ENCODE measurements at regions not wholly inside any gene's neighbourhood (a gene's known extent, or its start where the extent isn't known, plus 50 kb on each side); places are given as distances from the start of the nearest gene placed in this dataset.
"Not testable (repeated sequence)": the region's sequence is repeated elsewhere in the genome, so short reads cannot be mapped to it uniquely, and the experiment has no call there.

DNA sequence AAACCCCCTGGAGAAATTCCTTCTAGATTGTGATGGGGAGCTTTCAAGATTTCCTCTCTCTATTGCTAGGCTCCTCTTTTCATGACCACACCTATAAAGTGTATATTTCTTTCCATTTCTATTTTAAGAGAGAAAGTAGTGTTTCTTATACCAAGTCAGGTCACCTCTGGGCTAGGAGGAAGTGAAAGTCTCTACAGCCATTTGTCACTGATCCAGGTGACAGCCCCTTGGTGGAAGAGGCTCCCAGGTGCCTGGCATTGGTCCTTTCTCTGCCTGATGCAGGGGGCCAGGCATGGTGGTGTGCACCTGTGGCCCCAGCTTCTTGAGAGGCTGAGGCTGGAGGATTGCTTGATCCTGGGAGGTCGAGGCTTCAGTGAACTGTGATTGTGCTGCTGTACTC is 64.7 kb downstream of the DHCR7 start:
- no peak for DNase-seq

DNA sequence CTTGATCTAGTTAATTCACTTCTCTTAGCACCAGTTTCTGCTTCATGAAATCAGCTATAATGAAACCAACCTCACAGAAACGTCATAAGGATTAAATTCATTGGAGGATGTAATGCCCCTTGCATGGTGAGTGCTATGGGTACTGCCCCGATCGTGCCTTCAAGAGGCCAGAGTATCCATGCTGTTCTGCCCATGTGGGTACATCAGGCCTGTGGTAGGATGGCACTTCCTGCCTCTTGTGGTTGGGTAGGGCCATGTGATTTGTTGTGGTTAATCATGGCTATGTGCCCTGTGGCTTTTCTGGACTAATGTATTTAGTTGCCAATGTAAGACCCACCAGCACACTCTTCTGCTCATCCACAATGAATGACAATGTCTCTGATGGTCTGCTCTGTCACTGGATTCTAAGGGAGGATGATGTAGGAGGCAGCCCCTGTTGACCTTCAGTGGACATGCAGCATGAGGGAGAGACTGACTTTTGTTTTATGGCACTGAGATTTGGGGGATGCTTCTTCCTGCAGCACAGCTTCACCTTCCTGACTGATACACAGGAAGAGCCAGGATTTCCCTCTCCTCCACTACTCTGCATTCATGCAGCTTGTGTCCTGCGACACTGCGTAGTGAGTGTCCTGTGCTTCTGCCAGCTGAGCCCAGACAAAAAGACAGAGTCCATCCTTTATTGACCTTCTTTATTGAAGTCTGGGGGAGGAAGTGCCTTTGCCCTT is 66.2 kb downstream of the DHCR7 start:
- no peak for DNase-seq

DNA sequence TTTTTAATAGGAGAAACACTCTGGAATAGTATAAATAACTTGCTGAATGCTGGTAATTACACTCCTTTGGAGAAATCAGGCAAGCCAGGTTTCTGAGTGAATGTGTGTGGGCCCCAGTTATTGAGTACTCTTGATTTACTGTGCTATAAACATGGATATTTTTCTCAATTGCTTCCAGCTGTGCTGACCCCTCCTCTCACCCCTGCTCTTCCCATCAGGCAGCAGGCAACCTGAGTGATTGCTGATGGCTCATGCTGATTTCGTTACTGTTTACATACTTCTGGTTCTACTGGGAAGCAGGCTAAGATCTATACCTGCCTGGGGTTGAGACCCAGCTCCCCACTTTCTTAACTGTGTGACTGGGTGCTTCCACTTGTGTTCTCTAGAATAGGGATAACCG is 68.5 kb downstream of the DHCR7 start:
- no peak for DNase-seq

DNA sequence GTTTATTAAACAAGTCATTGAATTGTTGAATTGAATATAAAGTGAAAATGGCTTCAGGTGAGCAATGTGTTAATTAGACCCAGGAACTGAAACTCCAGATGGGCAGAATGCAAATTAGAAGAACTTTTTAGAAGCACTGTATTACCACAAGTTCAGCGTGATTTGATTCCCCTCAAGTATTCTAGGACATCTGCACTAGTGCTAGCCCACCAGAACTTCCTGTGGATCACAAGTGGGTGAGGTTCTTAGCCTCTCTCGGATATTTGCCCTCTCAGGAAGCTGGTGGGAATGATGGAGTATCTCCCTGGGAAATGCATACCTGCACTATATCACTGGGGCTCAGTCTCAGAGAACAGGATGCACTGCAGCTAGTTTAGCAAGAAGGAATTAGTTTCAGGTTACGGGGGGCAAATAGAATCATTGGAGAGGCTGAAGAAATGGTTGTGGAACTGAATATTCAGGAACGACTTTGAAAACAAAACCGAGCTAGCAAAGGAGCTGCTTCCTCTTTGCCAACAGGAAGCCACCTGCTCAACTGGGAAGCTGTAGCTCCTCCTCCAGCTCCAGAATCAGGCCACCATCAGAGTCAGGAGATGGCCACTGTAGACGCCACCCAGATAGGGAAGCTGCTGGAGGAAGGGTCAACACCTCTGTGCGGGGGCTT is 74.3 kb downstream of the DHCR7 start:
- no peak for DNase-seq

DNA sequence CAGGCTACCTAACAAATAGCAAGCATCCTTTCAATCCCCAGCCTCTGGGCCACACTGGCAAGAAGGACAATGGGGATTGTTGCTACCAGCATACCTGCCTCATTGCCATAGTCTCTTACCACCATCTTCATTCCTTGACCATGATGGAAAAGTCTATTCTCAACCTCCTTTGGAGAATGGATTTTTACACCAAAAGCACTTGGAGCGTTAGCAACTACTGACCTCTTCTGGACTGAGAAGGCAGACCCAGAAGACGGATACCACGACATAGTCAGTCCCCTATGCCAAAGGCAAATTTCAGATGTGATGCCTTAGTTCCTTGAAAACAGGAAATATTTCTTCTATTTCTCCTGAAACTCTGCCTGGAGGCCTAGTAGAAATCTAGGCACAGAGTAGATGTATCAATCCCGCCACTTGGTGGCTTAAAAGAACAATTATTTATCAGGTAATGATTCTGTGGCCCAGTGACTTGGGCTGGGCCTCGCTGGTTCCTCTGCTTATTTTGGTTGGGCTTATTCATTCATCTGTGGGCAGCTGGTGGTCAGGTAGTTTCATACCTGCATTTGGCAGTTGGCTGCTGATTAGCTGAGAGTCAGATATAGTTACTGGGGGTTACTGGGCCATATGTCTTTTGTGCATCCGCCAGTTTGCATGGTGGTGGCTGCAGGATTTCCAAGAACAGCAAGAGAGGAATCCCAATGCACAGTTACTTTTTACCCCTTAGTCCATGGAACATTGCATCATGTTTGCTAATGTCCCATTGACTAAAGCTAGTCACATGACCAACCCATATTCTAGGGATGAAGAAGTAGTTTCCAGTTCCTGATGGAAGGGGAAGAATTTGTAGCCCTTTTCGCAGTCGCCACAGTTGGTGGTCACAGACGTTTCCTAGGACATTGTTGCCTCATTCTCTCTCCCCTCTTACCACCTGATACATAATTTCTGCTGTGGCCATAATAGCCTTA is 75.2 kb downstream of the DHCR7 start:
- no peak for DNase-seq

DNA sequence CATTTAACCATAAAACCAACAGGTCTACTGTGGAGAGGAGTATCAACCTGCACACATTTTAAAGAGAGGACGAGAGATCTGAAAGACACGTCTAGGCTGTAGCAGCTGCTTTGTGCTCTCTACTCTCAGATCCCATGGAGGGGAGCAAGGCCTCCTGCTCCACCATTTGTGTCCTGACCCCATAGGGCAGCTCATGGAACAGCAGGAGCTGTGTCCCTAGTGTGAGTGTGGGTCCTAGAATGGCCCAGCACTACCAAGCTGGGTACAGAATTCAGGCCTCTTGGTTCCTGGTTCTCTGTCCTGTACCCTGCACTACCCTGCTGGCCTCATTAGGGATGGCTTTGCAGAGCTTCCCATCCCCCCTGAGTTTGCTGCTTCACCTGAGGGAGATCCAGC is 76.5 kb downstream of the DHCR7 start:
- no peak for DNase-seq

DNA sequence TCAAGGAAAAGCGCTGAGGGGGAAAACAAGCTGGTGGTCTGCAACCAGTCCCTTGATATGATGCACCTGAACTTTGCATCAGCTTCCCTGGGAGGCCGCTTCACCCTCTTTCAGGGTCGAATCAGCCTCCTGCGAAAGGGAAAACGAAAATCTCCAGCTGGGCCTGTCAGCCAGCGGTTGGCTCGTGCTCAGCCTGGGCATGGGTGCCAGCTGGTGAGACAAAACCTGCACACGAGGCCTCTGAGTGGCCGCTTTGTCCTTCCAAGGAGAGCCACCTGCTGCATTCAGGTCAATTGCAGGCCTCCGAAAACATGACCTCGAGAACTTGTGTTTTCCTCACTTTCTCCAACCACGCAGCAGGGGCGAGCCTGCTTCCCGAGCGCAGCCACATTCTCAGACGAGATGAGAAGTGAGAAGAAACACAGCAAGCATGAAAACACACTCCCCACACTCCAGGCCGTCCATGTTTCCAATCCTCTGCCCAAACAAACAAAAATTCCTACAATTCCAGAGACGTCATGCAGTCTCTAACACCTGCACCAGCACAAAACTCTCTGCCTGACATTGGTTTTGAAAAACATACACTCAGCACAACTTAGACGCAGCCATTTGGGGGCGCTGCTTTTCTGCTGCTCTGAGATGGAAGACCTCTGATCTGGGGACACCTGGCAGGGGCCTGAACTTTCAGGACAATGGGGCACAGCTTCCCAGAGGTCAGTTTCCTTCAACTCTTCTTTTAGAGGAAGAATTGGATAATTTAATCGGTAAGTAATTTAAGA is 77.1 kb downstream of the DHCR7 start:
- no peak for DNase-seq

DNA sequence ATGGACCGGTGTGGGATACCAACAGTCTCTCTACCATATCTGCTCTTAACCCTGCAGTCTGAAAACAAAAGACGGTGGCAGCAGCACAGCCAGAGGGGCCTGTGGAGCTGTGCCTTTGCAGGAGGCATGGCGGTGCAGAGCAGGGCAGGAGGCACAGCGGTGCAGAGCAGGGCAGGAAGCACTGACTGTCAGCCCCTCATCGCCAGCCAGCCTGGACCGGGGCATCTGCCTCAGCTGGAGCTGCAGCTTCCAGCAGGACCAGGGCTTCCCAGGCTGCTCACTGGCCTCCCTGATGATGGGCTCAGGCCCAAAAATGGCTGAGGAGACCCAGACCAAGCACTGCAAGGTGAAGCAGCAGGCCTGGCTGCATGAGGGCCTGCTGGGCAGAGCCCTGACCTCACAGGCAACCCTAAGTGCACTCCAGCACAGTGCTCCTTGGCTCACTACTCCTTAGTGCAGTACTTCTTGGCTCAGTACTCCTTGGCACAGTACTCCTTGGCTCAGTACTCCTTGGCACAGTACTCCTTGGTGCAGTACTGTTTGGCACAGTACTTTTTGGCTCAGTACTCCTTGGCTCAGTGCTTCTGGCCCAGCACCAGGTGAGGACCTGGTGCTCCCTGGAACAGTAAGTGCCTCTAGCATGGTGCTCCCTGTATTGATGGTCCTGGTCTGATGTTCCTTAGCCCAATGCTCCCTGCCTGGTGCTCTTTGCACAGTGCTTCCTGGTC is 78.0 kb downstream of the DHCR7 start:
- DNase-seq = no peak

DNA sequence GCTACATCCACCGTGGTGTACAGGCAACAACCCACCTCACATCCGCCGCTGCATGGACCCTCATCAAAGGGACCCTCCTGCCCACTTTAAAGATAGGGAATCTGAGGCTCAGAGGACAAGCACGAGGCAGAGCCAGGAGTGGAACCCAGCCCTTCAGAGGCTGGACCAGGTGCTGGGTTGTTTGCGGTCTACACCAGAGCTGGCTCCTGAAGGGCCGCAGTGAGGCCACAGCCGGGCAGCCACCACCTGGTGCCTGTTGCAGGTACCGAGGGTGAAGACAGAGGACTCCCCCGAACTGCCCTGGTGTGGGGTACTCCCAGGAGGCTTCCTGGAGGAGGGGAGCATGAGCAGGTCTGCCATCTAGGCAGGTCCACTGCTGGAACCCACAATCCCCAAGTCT is 78.8 kb downstream of the DHCR7 start:
- DNase-seq = no peak

DNA sequence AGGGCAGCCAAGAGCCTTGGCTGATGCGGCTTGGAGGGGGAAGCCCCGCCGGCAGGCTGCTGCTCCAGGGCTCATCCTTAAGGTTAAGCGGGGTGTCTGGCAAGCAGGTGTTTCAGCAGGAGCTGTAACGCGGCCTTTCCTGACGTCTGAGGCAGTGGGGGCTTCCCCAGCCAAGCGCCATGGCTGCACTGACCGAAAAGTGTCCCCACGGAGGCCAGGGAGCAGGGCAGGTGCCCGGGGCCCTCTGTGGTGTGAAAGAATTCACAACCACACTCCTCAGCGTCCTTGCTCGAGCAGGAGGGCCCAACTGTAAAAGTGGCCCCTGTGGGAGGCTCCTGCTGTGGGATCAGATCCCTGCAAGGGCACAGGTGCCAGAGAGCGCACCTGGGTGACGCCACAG is 79.2 kb downstream of the DHCR7 start:
- DNase-seq = no peak

DNA sequence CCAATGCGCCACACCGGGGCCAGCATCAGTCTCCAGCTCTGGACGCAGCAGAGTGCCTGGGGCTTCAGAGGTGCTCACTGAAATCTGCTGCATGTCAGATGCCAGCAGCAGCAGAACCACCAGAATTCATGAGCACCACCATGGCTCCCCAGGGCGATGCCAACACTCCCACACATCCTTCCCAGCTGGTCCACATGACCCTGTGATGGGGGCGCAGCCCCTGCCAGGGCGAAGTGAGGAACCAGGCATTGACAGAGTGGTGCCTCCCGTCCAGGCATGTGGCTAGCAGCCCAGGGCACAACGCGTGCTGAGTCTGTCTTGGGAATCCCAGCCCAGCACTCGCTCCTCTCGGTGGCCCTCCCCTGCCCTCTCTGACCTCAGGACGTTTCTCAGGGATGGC is 80.4 kb downstream of the DHCR7 start:
- no peak for DNase-seq

DNA sequence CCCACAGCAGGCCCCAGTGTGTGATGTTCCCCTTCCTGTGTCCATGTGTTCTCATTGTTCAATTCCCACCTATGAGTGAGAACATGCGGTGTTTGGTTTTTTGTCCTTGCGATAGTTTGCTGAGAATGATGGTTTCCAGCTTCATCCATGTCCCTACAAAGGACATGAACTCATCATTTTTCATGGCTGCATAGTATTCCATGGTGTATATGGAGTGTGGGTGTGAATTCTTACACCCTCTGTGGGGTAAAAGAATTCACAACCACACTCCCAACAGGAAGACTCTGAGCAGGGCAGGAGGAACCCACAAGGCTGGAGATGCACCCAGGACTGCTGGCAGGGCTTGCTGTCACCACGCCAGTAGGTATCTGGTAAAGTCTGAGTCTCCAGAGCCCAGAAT is 80.9 kb downstream of the DHCR7 start:
- DNase-seq = not testable (repeated sequence)

DNA sequence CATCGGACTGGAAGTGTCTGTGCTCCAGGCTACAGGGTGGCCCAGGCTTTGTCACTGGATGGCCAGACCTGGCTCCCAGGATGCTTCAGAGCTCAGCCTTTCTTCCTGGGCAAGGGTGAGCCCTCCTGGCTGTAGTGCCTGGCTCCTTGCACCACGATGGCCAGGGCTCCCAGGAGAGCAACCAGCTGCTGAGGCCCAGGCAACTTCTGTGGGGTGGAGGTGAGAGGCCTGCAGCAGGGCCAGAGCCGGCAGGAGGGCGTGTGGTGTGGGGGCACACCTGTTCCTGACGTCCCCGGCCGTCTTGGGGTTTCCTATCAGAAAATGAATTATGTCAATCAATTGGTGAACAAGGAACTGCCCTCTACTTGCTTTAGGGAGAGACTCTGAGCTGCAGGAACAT is 82.1 kb downstream of the DHCR7 start:
- no peak for DNase-seq

DNA sequence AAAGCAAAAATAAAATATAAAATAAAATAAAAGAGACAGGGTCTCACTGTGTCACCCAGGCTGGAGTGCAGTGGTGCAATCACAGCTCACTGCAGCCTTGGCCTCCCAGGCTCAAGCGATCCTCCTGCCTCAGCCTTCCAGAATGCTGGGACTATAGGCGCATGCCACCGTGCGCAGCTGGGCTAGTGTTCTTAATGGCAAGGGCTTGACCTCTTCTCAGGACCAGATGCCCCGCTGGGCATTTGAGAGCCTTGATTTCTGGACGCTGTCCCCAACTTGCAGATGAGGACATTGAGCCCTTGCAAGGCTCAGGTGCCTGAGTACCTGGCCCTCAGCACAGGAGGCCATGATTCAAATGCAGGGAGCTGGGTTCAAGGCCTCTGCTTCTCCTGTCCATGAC is 82.6 kb downstream of the DHCR7 start:
- DNase-seq = no peak

DNA sequence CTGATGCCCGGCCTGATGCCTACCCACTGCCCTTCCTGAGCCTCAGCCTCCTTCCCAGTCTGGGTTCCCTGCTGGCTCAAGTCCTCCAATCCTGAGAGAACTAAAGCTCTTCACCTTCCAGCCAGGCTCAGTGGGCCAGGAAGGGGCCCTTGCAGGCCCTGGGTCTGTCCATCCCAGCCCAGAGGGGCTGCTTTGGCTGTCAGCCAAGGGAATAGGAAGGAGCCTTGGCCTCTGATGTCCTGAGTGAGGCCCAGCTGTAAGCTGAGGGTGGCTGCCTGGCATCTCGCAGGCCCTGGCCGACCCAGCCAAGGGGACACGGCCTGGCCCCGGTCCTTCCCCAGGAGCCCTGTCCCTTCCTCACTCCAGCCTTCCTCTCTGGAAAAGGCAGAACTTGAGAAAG is 83.4 kb downstream of the DHCR7 start:
- no peak for DNase-seq

DNA sequence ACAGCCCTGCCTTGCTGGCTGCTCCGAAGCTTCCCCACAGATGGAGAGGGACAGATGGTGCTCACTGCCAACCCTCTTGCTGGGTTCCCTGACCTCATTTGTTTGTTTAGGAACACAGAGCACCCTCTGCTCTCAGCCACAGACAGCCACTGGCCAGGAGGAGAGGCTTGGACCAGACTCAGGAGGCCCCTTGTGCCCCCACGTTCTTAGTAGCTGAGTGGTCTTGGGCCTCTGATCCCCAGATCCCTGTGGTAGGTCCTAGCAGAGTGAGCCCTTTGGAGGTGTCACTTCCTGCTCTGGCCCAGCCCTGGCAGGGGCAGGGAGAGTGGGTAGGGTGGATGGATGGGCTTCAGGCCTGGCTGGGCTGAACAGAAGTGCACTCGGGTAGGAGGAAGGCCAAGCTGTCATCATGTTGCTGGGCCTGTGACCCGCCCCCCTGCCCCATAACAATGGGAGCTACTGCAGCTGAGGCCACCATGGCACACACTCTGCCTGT is 84.0 kb downstream of the DHCR7 start:
- no peak for DNase-seq

DNA sequence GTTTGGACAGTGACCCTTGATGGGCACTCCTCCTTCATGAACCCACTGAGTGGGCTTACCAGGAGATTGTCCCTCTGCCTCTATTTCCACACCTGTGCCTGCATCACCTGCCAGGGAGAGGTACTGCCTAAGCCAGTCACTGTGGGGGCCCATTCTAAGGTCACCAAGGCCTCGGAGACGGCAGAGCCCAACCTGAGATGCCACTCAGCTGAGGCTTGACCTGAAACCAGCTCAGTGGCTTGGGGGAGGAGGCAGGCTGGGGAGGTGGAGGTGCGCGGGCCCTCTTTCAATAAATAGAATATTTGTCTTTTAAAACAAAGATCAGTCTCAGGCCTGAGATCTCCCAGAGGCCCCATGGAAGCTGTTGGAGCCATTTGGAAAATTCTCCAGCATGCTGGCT is 84.5 kb downstream of the DHCR7 start:
- DNase-seq = no peak

DNA sequence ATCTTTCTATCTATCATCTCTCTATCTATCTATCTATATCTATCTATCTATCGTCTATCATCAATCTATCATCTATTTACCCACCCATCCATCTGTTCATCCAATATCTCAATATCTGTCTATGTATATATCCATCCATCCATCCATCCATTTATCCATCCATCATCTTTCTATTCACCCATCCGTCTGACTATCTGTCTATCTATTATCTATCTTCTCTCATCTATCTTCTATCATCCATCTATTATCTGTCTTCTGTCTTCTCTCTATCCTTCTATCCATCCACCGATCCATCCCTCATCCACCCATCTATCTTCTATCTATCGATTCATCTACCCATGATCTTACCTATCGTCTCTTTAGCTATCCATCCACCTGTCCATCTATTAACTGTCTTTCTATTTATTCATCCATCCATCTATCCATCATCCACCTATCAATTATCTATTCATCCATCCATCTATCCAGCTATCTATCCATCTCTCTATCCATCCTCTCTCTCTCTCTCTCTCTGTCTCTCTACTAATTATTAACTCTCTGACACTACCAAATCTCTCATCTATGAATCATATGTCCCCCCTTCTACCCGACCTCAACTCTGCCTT is 89.1 kb downstream of the DHCR7 start:
- DNase-seq = no peak

DNA sequence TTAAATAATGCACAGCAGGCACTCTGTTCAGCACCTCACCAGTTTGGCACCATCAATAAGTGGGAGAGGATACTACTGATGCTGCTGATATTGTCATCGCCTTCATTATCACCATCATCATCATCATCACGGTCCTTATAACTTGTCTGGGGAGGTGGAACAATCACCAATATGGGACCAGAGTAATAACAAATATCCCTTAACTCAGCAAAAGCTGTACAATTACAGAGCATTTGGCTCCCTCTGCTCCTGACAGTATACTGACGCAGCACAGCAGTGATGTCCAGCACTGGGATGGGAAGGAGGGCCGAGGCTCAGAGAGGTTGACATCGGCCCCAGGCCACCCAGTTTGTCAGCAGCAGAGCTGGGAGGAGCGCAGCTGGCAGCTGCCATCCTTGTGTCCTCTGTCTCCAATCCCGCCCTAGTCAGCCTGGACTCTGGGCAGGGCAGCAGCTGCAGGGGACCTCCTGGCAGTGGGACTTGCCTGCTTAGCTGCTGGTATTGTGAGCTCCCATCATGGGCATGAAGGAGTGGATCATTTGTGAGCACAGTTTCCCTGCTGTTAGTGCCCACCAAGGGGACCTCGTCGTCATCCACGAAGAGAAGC is 90.0 kb downstream of the DHCR7 start:
- no peak for DNase-seq

DNA sequence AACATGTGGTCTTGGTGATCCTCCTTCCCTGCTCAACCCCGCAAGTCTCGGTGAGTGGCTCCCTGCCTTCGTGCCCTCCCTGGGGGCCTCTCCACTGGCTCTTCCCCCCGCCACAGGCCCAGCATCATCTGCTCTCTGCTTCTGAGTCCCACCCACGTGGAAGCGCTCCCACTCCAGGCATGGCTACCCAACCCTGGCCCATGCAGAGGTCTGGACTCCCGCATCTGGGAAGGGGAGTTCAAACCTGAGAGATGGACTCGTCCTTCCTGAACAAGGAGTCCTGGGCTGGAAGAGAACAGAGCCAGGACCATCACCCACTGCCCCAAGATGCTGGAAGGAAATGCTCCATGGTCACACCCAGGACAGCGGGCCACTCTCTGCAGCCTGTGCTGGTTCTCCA is 90.8 kb downstream of the DHCR7 start:
- DNase-seq = no peak

DNA sequence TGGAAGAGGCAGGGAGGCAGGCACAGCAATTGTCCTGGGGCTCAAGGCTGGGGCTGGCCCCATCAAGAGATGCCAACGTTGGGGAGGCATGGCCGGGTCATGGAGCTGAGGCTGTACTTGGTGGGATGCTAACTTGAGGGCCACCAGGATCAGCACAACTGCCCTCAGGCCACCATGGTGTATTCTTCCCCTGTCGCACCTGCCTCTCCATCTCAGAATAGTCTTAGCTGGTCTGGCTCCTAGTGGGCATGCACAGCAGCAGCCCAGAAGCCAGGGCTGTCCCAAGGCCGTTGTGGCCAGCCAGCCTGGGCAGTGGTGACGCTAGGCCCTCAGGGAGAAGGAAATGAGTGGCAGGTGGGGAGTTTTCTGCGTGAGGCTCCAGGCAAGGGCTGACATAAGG is 91.3 kb downstream of the DHCR7 start:
- DNase-seq = no peak

Data from NCI-H1436 (cell line).